Erythroblast (primary cell): ENCODE measurements at regions not wholly inside any gene's neighbourhood (a gene's known extent, or its start where the extent isn't known, plus 50 kb on each side); places are given as distances from the start of the nearest gene placed in this dataset.

ENCODE experiments used
- GATA1 ChIP-seq: IDR thresholded peaks from 2 replicates; pipeline ENCODE4 v1.6.1; 2011; ENCODE audit warnings: low read depth, mild to moderate bottlenecking, control low read depth, low read length, moderate library complexity
- POLR2A ChIP-seq: IDR thresholded peaks from 2 replicates; pipeline ENCODE4 v1.6.1; 2011; ENCODE audit warnings: mild to moderate bottlenecking, low read length

DNA sequence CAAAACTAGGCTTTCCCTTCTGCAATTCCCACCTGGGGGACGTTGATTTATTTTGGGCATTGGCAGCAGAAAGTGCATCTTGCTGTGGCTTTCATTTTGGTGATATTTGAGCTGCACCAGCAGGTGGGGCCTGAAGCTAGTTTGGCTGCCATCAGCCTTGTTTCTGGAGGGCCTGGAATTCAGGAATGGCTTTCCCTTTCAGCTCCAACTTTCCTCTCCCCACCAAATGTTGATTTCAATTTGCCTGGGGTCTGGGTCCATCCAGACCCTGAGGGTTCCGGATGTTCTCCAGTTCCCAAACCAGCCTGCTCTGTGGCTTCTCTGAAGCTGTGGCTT, 640.4 kb downstream of the TYW1 start:
- TF ChIP-seq POLR2A (no peak), GATA1 (no peak)
